ENCODE measurements at regions not wholly inside any gene's neighbourhood (a gene's known extent, or its start where the extent isn't known, plus 50 kb on each side); places are given as distances from the start of the nearest gene placed in this dataset.
"Not testable (repeated sequence)": the region's sequence is repeated elsewhere in the genome, so short reads cannot be mapped to it uniquely, and the experiment has no call there.

DNA sequence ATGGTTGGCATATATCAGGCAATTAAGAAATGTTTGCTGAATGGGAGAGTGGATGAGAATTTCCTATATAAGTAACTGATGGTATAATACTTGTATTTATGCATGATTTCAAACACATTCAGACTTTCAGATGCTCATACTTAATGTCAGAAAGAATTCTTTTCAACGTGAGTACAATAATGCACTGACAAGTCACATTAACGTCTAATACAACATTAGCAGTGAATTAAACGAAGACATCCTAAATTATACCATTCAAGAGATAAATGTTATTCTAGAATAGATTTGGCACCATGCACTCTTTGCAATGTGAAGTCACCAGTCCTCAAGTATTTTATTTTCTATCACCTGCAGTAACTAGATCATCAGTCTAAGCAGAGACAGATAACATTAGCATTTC lies 712.9 kb downstream of the TLE1 start:
- Histone ChIP-seq H3K36me3 (ENCODE audit: control insufficient read depth in 2 of 2, extremely low read depth in 1 of 2, insufficient read depth in 2 of 2, low read length in 2 of 2) (no peaks in the 10 kb centered on the region), H3K27ac (ENCODE audit: control insufficient read depth, insufficient read depth, low read length) (no peak overlapping the region), H3K4me3 (ENCODE audit: control insufficient read depth in 2 of 3, extremely low read depth in 1 of 3, insufficient read depth in 2 of 3, low read depth in 1 of 3, low read length in 3 of 3) (no peak overlapping the region), H3K4me2 (ENCODE audit: control insufficient read depth, extremely low read depth, insufficient read depth, low read depth, low read length) (no peak overlapping the region), H3K9ac (ENCODE audit: control insufficient read depth, extremely low read depth, insufficient read depth, low read length) (no peak overlapping the region), H3K27me3 (ENCODE audit: control insufficient read depth, extremely low read depth, insufficient read depth, low read length) (no peaks in the 10 kb centered on the region), H3K9me3 (ENCODE audit: control insufficient read depth, low read depth, low read length) (no peaks in the 10 kb centered on the region), H3K4me1 (ENCODE audit: control insufficient read depth, extremely low read depth, insufficient read depth, low read length) (no peaks in the 10 kb centered on the region), H4K20me1 (ENCODE audit: control insufficient read depth, extremely low read depth, insufficient read depth, low read length) (no peaks in the 10 kb centered on the region), H3K79me2 (ENCODE audit: control insufficient read depth, insufficient read depth, low read length) (no peaks in the 10 kb centered on the region), H2AFZ (ENCODE audit: control insufficient read depth, low read length) (no peak overlapping the region), H3K9me1 (ENCODE audit: control insufficient read depth, extremely low read depth, insufficient read depth, low read length) (no peaks in the 10 kb centered on the region)
- no peak for TF ChIP-seq EZH2 (IDR thresholded peaks at IDR 0.05; ENCODE audit: low read length)
- TF ChIP-seq, protein P1, sequence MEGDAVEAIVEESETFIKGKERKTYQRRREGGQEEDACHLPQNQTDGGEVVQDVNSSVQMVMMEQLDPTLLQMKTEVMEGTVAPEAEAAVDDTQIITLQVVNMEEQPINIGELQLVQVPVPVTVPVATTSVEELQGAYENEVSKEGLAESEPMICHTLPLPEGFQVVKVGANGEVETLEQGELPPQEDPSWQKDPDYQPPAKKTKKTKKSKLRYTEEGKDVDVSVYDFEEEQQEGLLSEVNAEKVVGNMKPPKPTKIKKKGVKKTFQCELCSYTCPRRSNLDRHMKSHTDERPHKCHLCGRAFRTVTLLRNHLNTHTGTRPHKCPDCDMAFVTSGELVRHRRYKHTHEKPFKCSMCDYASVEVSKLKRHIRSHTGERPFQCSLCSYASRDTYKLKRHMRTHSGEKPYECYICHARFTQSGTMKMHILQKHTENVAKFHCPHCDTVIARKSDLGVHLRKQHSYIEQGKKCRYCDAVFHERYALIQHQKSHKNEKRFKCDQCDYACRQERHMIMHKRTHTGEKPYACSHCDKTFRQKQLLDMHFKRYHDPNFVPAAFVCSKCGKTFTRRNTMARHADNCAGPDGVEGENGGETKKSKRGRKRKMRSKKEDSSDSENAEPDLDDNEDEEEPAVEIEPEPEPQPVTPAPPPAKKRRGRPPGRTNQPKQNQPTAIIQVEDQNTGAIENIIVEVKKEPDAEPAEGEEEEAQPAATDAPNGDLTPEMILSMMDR (optimal IDR thresholded peaks at IDR 0.05 in 1 of 3, IDR thresholded peaks at IDR 0.05 in 1 of 3, conservative IDR thresholded peaks at IDR 0.05 in 1 of 3; ENCODE audit: extremely low read depth in 1 of 3, insufficient read depth in 2 of 3, low read length in 3 of 3): no peak
- dilution Hi-C loops (cut with MboI; ENCODE audit: extremely low pct_ligation_motif_present, low sequenced_read_pairs): no loop called here
- no peak for FAIRE-seq
- no peak for DNase-seq (ENCODE audit: low read depth, low spot score)

DNA sequence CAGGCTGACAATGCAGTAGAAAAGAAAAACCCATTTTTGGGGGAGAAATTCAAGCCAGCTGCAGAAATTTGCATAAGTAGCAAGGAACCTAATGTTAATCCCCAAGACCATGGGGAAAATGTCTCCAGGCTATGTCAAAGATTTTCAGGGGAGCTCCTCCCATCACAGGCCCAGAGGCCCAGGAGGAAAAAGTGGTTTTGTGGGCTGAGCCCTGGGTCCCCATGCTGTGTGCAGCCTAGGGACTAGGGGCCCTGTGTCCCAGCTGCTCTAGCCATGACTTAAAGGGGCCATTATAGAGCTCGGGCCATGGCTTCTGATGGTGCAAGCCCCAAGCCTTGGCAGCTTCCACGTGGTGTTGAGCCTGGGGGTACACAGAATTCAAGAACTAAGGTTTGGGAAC lies 719.0 kb downstream of the TLE1 start:
- H3K4me1 ChIP-seq (ENCODE audit: control insufficient read depth, extremely low read depth, insufficient read depth, low read length); H3K27ac ChIP-seq (ENCODE audit: control insufficient read depth, insufficient read depth, low read length); H3K4me2 ChIP-seq (ENCODE audit: control insufficient read depth, extremely low read depth, insufficient read depth, low read depth, low read length); H3K9me3 ChIP-seq (ENCODE audit: control insufficient read depth, low read depth, low read length); H3K36me3 ChIP-seq (ENCODE audit: control insufficient read depth in 2 of 2, extremely low read depth in 1 of 2, insufficient read depth in 2 of 2, low read length in 2 of 2); H2AFZ ChIP-seq (ENCODE audit: control insufficient read depth, low read length); DNase-seq (ENCODE audit: low read depth, low spot score); H3K9ac ChIP-seq (ENCODE audit: control insufficient read depth, extremely low read depth, insufficient read depth, low read length); H3K9me1 ChIP-seq (ENCODE audit: control insufficient read depth, extremely low read depth, insufficient read depth, low read length); FAIRE-seq; H3K4me3 ChIP-seq (ENCODE audit: control insufficient read depth in 2 of 3, extremely low read depth in 1 of 3, insufficient read depth in 2 of 3, low read depth in 1 of 3, low read length in 3 of 3); H3K79me2 ChIP-seq (ENCODE audit: control insufficient read depth, insufficient read depth, low read length); H3K27me3 ChIP-seq (ENCODE audit: control insufficient read depth, extremely low read depth, insufficient read depth, low read length); H4K20me1 ChIP-seq (ENCODE audit: control insufficient read depth, extremely low read depth, insufficient read depth, low read length); dilution Hi-C loops (cut with MboI; ENCODE audit: extremely low pct_ligation_motif_present, low sequenced_read_pairs): not testable (repeated sequence)

DNA sequence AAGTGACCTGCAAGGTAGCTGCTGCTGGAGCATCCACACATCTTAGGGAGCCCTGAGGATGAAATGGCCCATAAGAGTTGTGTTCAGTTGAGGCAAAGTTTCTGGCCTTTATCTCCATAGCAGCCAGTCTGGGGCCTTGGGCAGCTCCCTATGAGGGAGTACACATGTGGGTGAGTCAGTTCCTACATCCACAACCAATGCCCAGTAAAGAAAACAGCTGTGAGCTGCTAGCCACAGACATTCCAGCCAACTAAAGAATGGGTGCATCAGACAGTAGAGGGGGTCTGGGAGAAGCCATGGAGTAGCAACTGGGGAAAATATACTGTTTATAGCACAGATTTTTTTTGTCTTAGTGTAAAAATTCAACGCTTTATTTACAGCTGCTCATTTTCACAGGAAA lies 720.7 kb downstream of the TLE1 start:
- Histone ChIP-seq H3K9ac (ENCODE audit: control insufficient read depth, extremely low read depth, insufficient read depth, low read length) (no peak overlapping the region), H3K27me3 (ENCODE audit: control insufficient read depth, extremely low read depth, insufficient read depth, low read length) (no peaks in the 10 kb centered on the region), H3K9me1 (ENCODE audit: control insufficient read depth, extremely low read depth, insufficient read depth, low read length) (no peaks in the 10 kb centered on the region), H3K79me2 (ENCODE audit: control insufficient read depth, insufficient read depth, low read length) (no peaks in the 10 kb centered on the region), H4K20me1 (ENCODE audit: control insufficient read depth, extremely low read depth, insufficient read depth, low read length) (no peaks in the 10 kb centered on the region), H2AFZ (ENCODE audit: control insufficient read depth, low read length) (no peak overlapping the region), H3K4me1 (ENCODE audit: control insufficient read depth, extremely low read depth, insufficient read depth, low read length) (no peaks in the 10 kb centered on the region), H3K4me2 (ENCODE audit: control insufficient read depth, extremely low read depth, insufficient read depth, low read depth, low read length) (no peak overlapping the region), H3K9me3 (ENCODE audit: control insufficient read depth, low read depth, low read length) (no peaks in the 10 kb centered on the region), H3K27ac (ENCODE audit: control insufficient read depth, insufficient read depth, low read length) (no peak overlapping the region), H3K36me3 (ENCODE audit: control insufficient read depth in 2 of 2, extremely low read depth in 1 of 2, insufficient read depth in 2 of 2, low read length in 2 of 2) (no peaks in the 10 kb centered on the region), H3K4me3 (ENCODE audit: control insufficient read depth in 2 of 3, extremely low read depth in 1 of 3, insufficient read depth in 2 of 3, low read depth in 1 of 3, low read length in 3 of 3) (no peak overlapping the region)
- no peak for TF ChIP-seq EZH2 (IDR thresholded peaks at IDR 0.05; ENCODE audit: low read length)
- TF ChIP-seq, protein P1 (optimal IDR thresholded peaks at IDR 0.05 in 1 of 3, IDR thresholded peaks at IDR 0.05 in 1 of 3, conservative IDR thresholded peaks at IDR 0.05 in 1 of 3; ENCODE audit: extremely low read depth in 1 of 3, insufficient read depth in 2 of 3, low read length in 3 of 3): no peak
- dilution Hi-C loops (cut with MboI; ENCODE audit: extremely low pct_ligation_motif_present, low sequenced_read_pairs): no loop called here
- no peak for FAIRE-seq
- no peak for DNase-seq (ENCODE audit: low read depth, low spot score)
